Fibroblast of skin of left quadriceps (primary cell): ENCODE measurements at regions not wholly inside any gene's neighbourhood (a gene's known extent, or its start where the extent isn't known, plus 50 kb on each side); places are given as distances from the start of the nearest gene placed in this dataset.
"Not testable (repeated sequence)": the region's sequence is repeated elsewhere in the genome, so short reads cannot be mapped to it uniquely, and the experiment has no call there.

Source experiments
- DNase-seq, 2 experiments: peaks; one replicate each; pipeline ENCODE4 v3.0.0-alpha.2; 2013; ENCODE audit warnings: low read depth in 2 of 2

GRCh38 chr9:124125651-124125977 is 114.0 kb downstream of the LHX2 start:
- no peak for DNase-seq

DNA sequence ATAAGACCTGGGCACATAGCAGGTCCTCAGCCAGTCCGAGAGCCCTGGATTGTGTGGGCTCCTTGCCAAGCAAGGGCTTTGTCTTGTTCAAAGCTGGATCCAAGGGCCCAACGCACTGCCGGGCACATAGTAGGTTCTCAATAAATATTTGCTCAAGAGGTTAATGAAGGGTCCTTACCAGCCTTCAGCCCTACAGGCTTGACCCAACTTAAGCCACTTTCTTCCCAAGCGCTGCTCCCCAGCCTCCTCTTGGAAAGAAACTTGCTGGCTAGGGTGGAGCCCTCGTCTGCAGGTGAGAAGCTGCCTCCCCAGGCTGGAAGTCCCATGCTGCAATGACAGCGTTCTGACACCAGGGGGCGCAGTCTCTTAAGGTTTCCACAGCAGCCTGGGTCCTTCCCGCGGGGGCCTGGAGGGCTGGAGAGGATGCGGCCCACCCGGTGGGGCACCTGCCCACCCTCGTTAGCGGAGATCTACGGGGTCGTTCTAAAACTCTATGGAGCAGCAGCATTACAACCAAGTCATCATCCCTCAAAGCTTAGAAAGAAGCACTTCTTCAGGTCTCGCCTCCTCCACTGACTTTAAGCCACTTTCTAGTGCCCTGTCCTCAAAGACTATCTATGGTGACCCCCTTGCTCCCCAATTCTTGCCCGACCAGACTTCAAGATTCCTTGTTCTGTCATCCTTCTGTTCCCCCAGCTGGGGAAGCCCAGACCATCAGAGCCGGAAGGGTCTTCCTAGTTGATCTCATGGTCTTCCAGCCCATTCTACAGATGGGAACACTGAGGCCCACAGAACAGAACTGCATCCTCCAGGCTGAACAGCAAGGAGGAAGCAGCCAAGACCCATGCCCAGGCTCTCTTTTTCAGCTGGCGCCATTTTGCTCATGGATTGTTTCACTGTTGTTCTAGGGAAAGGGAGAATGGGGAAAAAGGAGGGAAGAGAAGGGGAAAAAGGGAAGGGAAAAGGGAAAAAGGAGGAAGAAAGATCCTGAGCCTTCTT is 115.4 kb downstream of the LHX2 start:
- DNase-seq = peak in 1 of 2 experiments; percentile 37

- no peak for DNase-seq
These were observed 117.1 kb downstream of the LHX2 start for GRCh38 chr9:124128568-124129166.

DNA sequence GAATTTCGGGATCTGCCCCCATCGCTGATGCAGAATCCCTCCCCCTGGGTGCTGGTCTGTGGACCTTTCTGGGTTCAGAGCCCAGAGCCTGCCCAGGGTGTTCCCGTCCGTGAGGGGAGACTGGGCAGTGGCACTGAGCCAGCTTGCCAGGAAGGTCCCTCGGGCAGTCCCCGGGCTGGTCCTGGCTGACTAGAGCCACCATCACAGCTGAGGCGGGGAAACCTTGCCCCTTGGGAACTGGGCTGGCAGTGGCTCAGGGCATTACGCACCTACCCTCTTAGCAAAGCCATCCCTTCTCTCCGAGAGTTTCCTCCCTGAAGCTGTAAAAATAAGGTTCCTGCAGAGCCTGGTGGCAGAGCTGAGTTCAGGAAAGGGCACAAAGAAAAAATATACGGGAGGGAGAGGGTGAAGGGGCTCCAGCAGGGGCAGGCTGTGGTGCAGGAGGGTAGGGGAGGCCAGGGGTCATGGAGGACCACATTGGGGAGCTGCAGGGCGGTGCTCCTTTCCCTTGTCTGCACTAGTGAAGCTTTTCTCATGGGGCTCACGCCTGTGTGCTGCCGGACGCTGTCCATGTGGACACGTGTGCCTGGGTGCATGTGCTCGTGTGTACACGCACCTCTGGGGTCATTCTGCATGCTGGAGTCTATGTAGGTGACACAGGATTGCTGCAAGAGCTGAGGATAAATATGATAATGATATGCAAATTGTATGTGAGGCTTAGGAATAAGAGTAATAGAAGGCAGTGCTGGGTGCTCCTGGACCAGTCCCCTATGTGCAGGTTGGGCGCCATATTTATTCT is 118.9 kb downstream of the LHX2 start:
- no peak for DNase-seq

DNA sequence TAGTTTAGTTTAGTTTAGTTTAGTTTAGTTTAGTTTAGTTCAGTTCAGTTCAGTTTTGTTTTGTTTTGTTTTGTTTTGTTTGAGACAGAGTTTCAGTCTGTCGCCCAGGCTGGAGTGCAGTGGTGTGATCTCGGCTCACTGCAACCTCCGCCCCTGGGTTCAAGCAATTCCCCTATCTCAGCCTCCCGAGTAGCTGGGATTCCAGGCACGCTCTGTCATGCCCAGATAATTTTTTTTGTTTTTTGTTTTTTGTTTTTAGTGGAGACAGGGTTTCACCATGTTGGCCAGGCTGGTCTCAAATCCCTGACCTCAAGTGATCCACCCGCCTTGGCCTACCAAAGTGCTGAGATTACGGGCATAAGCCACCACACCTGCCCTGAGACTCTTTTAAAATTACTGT is 120.0 kb downstream of the LHX2 start:
- DNase-seq = not testable (repeated sequence)

DNA sequence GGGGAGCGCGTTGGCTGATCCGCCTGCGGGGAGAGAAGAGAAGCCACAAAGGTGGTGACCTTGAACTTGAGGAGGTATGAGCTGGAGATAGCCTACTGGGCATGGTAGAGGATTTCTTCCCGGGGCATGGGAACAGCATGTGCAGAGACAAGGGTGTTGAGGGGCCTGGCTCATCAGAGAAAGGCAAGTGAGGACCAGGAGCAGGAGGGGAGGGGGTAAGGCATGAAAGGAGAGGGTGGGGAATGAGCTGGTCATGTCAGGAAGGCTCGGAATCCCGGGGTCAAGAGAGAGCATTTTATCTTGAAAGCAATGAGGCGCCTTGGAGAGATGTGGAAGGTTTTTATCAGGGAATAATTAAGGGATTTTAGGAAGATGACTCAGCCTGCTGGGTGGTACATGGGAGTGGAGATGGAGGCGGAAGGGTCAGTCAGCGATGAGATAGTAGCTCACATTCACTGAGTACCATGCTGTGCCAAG is 121.1 kb downstream of the LHX2 start:
- DNase-seq = no peak

DNA sequence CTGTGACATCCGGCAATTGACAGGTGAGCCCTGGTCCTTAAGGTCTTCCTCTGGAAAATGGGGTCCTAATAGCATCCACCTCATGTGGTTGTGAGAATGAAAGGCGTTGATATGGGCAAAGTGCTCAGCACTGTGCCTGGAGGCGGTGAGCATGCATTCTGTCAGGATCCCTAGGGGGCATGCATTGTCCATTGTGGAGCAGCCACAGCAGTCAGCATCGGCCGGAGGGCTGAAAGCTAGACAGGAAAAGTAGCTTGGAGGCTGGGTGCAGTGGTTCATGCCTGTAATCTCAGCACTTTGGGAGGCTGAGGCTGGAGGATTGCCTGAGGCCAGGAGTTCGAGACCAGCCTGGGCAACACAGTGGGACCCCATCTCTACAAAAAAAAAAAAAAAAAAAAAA is 122.2 kb downstream of the LHX2 start:
- no peak for DNase-seq

DNA sequence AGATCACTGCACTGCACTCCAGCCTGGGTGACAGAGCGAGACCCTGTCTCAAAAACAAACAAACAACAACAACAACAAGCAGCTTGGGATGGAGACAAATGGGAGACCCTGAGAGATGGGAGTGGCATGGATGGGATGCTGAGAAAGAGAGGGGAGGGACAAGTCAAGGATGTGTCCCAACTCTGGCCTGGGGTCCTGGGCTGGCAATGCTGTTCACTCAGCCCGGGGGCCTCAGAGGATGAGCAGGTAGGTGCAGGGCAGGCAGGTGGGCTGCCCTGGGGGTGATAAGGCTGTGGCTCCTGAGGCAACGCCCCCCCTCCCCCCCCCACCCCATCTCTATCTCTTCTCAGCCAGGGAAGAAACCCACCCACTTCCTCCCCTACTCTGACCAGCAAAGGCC is 123.0 kb downstream of the LHX2 start:
- DNase-seq = no peak

DNA sequence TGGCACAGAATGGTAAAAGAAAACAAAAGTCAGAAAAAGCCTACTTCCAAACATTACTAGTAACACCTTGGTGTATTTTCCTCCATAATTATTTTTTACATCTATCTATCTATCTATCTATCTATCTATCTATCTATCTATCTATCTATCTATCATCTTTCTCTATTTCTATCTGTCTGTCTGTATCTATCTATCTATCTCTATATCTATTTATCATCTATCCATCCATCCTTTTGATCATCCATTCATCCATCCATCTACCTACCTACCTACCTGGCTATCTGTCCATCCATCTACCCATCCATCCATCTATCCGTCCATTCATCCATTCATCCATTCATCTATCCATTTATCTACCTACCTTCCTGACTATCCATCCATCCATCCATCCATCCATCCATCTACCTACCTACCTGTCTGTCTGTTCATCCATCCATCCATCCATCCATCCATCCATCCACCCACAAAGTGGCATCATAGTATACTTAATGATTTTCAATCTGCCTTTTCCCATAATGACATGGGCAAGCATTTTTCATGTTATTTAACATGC is 121.9 kb upstream of the NEK6 start:
- no peak for DNase-seq

GRCh38 chr9:124137009-124137943 is 120.5 kb upstream of the NEK6 start:
- DNase-seq = no peak

DNA sequence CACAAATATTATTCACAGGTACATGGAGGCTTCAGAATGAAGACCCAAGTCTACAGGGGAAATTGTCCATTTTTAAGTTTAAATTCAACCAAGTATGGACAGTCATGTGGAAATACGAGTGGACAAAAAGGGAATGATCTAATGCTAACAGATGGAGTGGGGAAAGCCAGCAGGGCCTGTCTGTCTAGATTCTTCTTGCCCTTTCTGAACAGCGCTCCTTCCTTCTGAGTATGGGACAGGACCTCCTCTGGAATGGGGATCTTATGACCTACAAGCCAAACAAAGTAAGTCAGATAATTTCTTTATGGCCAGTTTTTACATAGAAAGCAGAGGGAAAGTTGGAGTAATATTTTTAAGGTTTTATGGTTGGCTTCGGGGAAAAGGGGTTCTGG is 119.8 kb upstream of the NEK6 start:
- DNase-seq = no peak

DNA sequence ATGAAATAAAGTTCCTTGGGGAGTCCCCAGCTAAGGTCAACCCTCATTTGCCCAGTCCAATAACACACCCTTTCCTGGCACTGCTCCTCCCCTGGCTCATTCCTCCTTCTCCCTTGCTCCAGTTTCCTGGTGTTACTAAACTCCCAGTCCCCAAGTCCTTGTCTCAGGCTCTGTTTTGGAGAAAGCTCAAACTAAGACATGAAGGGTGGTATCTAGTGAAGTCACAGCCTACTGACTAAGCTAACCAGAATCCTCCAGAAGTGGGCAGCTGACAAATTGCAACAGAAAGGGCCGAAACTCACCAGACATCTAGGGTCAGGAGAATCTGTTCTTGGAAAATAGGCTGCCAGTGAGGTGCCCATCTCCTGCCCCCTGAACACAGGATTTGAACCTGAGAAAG is 118.7 kb upstream of the NEK6 start:
- DNase-seq = no peak

DNA sequence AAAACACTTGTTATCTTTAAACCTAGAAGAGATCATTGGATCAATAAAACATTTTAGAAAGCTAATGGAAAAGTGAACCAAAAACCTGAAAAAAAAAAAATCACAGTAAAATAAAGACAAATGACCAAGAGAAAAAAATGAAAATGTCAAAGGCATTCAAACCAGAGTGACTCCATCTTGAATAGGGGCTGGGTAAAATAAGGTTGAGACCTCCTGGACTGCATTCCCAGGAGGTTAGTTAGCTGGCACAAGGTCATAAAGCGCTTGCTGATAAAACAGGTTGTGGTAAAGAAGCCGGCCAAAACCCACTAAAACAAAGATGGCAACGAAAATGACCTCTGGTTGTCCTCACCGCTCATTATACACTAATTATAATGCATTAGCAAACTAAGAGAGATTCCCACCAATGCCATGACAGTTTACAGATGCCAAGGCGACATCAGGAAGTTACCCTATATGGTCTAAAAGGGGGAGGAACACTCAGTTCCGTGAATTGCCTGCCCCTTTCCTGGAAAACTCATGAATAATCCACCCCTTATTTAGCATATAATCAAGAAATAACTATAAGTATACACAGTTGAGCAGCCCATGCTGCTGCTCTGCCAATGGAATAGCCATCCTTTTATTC is 116.7 kb upstream of the NEK6 start:
- DNase-seq = no peak

- peak; percentile 49 to 51 for DNase-seq
These were observed 113.1 kb upstream of the NEK6 start for GRCh38 chr9:124144561-124145123.

DNA sequence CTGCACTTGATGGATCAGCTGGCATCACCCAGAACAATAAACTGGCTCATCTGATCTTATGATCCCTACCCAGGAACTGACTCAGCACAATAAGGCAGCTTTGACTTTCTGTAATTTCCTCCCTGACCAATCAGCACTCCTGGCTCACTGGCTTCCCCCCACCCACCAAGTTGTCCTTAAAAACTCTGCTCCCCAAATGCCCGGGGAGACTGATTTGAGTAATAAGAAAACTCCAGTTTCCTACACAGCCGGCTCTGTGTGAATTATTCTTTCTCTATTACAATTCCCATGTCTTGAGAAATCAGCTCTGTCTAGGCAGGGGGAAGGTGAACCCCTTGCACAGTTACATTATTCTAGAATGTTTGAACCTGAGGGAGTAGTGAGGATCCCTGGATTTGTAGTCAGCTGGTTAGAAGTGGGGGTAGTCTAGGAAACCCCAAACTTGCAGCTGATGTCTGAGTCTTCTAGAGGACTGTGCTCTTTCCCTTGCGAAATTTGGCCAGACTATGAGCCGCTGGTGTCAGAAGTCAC is 111.7 kb upstream of the NEK6 start:
- DNase-seq = no peak

- DNase-seq = no peak
These were observed 107.8 kb upstream of the NEK6 start for GRCh38 chr9:124149992-124150391.

GRCh38 chr9:124163760-124164255 is 93.9 kb upstream of the NEK6 start:
- no peak for DNase-seq

DNA sequence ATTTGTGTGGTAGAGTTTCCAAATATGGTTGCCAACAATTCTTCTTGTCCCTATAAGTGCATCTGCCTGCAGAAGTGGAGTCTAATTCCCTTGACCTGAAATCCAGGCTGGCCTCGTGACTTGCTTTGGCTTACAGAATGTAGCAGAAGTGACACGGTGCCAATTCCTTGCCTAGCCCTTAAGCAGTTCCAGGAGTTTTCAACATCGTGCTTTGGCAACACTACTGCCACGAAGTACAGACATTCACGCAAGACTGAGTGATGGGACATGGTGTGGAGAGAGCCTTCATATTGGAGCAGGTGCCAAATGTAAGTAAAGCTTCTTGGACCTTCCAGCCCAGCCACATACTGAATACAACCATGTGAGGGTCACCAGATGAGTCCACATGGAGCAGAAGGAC is 92.9 kb upstream of the NEK6 start:
- no peak for DNase-seq

DNA sequence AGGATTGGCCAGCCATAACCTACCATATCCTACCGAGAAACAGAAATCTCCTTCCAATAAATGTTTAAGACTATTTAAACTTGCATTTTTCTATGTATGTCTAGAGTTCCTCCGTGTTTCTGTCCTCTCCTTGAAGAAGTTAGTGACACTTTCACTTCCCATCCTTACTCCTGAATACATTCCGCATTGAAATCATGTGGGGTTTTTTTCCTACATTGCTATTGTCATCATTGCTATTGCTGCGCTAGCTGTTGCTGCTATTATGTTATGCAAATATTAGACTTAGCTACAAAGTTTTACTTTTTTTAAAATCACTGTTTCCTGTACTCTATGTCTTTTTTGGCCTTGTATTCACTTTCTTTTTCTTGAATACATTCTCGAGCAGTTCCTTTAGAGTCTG is 83.3 kb upstream of the NEK6 start:
- DNase-seq = no peak

- DNase-seq = not testable (repeated sequence)
These were observed 80.2 kb upstream of the NEK6 start for GRCh38 chr9:124177522-124177921.
